ENCODE measurements at regions not wholly inside any gene's neighbourhood (a gene's known extent, or its start where the extent isn't known, plus 50 kb on each side); places are given as distances from the start of the nearest gene placed in this dataset.

DNA sequence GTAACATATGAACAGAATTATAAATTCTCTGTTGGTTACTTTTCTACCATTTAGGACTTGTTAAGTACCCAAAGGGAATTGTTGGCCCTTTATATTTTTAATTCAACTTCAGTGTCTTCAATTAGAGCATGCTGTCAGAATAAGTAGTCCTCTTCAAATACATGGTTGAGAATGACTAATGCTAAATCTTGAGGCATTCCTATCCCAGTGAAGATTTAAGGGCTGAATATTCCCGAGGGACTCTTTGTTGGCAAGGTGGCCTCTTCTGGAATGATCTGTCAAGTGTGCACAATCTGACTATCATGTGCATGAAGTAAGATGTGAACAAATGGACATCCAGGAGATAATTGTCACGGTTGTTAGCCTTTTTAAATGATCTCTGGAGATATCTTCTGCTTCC lies 421.7 kb downstream of the BMP2 start:
- in situ Hi-C loops (cut with MboI; ENCODE audit: low sequenced_read_pairs) (no loop called here), dilution Hi-C loops (cut with HindIII; ENCODE audit: low sequenced_read_pairs, unreplicated experiment) (no loop called here), intact Hi-C loops (cut with micrococcal nuclease) (no loop called here)
- H3K9me1 ChIP-seq (ENCODE audit: insufficient read depth, low read length), result no peaks in the 10 kb centered on the region
- H3K4ac ChIP-seq (ENCODE audit: low read depth, low read length), result no peak overlapping the region
- H3K36me3 ChIP-seq (ENCODE audit: control insufficient read depth, insufficient read depth, low read length), result no peaks in the 10 kb centered on the region
- H2BK120ac ChIP-seq (ENCODE audit: low read depth, low read length), result no peak overlapping the region
- no peak overlapping the region for H4K8ac ChIP-seq (ENCODE audit: low read depth in 2 of 2, low read length in 2 of 2)
- peaks cover 1% of the 10 kb centered on the region for H3K9me3 ChIP-seq (ENCODE audit: control insufficient read depth, insufficient read depth, low read length)
- no peak overlapping the region for H3K18ac ChIP-seq (ENCODE audit: low read depth, low read length)
- H2AK9ac ChIP-seq (replicated peaks; ENCODE audit: low read depth, low read length, poor library complexity), result no peak overlapping the region
- no TSS peak for BruUV-seq (replicated peaks)
- no peak overlapping the region for H2BK15ac ChIP-seq (ENCODE audit: low read depth, low read length)
- H3K4me2 ChIP-seq (ENCODE audit: low read depth, low read length), result no peak overlapping the region
- no peak overlapping the region for H2AFZ ChIP-seq (replicated peaks; ENCODE audit: low read length, poor library complexity)
- TF ChIP-seq RCOR1 (IDR thresholded peaks at IDR 0.05; ENCODE audit: insufficient replicate concordance, low read length), result no peak
- no peak for TF ChIP-seq RAD21 (IDR thresholded peaks at IDR 0.05; ENCODE audit: low read length)
- no peak for TF ChIP-seq MAFK (IDR thresholded peaks at IDR 0.05; ENCODE audit: low read depth, low read length)
- no peak for TF ChIP-seq POLR2A (IDR thresholded peaks at IDR 0.05; ENCODE audit: low read depth, low read length)
- no peak for TF ChIP-seq FOS (IDR thresholded peaks at IDR 0.05; ENCODE audit: low read depth, low read length)
- TF ChIP-seq NFE2L2 (IDR thresholded peaks at IDR 0.05; ENCODE audit: low read depth, low read length), result no peak
- TF ChIP-seq CTCF (conservative IDR thresholded peaks at IDR 0.05; ENCODE audit: low read depth, low read length), result no peak
- TF ChIP-seq MXI1 (IDR thresholded peaks at IDR 0.05; ENCODE audit: borderline replicate concordance, low read depth, low read length), result no peak
- TF ChIP-seq MAZ (IDR thresholded peaks at IDR 0.05; ENCODE audit: borderline replicate concordance, low read depth, low read length), result no peak
- no peak for TF ChIP-seq CHD1 (IDR thresholded peaks at IDR 0.05; ENCODE audit: low read depth, low read length)
- no peak for TF ChIP-seq ELK1 (IDR thresholded peaks at IDR 0.05; ENCODE audit: borderline replicate concordance, low read depth, low read length)
- no peak for TF ChIP-seq SMC3 (IDR thresholded peaks at IDR 0.05; ENCODE audit: low read depth, low read length)
- no peak for TF ChIP-seq BHLHE40 (IDR thresholded peaks at IDR 0.05; ENCODE audit: low read depth, low read length)
- TF ChIP-seq CEBPB (IDR thresholded peaks at IDR 0.05; ENCODE audit: low read depth, low read length), result no peak
- H3K79me1 ChIP-seq (ENCODE audit: low read depth in 1 of 2, low read length in 2 of 2), result no peaks in the 10 kb centered on the region
- H3K27ac ChIP-seq (ENCODE audit: insufficient read depth, low read length), result no peak overlapping the region
- H2BK20ac ChIP-seq (ENCODE audit: low read depth, low read length), result no peak overlapping the region
- no peak for DNase-seq
- no peak overlapping the region for H3K4me3 ChIP-seq (ENCODE audit: insufficient read depth, low read depth, low read length)
- no peak overlapping the region for H3K56ac ChIP-seq (ENCODE audit: extremely low read depth, insufficient read depth, low read length)
- H3K23ac ChIP-seq (ENCODE audit: low read depth, low read length), result no peak overlapping the region
- no peak overlapping the region for H4K5ac ChIP-seq (ENCODE audit: low read depth, low read length)
- no peaks in the 10 kb centered on the region for H3K4me1 ChIP-seq (ENCODE audit: control insufficient read depth, insufficient read depth, low read length)
- POLR2A ChIA-PET (ENCODE audit: unreplicated experiment), result no interaction called here
- no peak overlapping the region for H3K14ac ChIP-seq (replicated peaks; ENCODE audit: low read depth, low read length)
- no peaks in the 10 kb centered on the region for H4K20me1 ChIP-seq (ENCODE audit: insufficient read depth, low read length)
- no peak for ATAC-seq (ENCODE audit: low read depth)
- no peak overlapping the region for H2BK5ac ChIP-seq (ENCODE audit: low read depth, low read length, poor library complexity, severe bottlenecking)
- no peak overlapping the region for H4K91ac ChIP-seq (ENCODE audit: insufficient read depth, low read depth, low read length)
- no peak overlapping the region for H3K9ac ChIP-seq (ENCODE audit: low read depth, low read length)
- CTCF ChIA-PET, result no interaction called here
- H2AK5ac ChIP-seq (ENCODE audit: low read depth, low read length), result no peak overlapping the region
- WGBS, 2 experiments (ENCODE audit: extremely low coverage in 2 of 2, insufficient read length in 1 of 2), result 0% methylated on average over 1 of the region's 2 CpGs; no CpG with 5 or more reads in 1 of the 2 experiments
- H3K27me3 ChIP-seq (ENCODE audit: control insufficient read depth, insufficient read depth, low read length), result no peaks in the 10 kb centered on the region
